GM13977 (cell line): ENCODE measurements at regions not wholly inside any gene's neighbourhood (a gene's known extent, or its start where the extent isn't known, plus 50 kb on each side); places are given as distances from the start of the nearest gene placed in this dataset.

Source experiments
- DNase-seq: peaks from one replicate; pipeline ENCODE4 v3.0.0; 2012; ENCODE audit warnings: low spot score
- in situ Hi-C: fragments of 300-500 bp; cut with MboI; formaldehyde crosslinking; loops from one replicate; pipeline ENCODE4 v1.12.0; 2022; ENCODE audit warnings: low sequenced_read_pairs, low pct_unique_long_range_greater_than_20kb, mixed read lengths, inconsistent platforms; ENCODE audit not compliant: unreplicated experiment
- TF ChIP-seq, protein P1 (sequence below): IDR thresholded peaks from 2 replicates; pipeline ENCODE4 v1.5.1; 2012; ENCODE audit warnings: mild to moderate bottlenecking, control low read depth; ENCODE audit not compliant: insufficient read depth; ENCODE audit errors: extremely low read depth, missing control alignments

GRCh38 chr15:46897266-46897665, 820.0 kb upstream of the SEMA6D start:
- no peak for DNase-seq
- in situ Hi-C loops, result no loop called here
- TF ChIP-seq, protein P1, sequence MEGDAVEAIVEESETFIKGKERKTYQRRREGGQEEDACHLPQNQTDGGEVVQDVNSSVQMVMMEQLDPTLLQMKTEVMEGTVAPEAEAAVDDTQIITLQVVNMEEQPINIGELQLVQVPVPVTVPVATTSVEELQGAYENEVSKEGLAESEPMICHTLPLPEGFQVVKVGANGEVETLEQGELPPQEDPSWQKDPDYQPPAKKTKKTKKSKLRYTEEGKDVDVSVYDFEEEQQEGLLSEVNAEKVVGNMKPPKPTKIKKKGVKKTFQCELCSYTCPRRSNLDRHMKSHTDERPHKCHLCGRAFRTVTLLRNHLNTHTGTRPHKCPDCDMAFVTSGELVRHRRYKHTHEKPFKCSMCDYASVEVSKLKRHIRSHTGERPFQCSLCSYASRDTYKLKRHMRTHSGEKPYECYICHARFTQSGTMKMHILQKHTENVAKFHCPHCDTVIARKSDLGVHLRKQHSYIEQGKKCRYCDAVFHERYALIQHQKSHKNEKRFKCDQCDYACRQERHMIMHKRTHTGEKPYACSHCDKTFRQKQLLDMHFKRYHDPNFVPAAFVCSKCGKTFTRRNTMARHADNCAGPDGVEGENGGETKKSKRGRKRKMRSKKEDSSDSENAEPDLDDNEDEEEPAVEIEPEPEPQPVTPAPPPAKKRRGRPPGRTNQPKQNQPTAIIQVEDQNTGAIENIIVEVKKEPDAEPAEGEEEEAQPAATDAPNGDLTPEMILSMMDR, result no peak

DNA sequence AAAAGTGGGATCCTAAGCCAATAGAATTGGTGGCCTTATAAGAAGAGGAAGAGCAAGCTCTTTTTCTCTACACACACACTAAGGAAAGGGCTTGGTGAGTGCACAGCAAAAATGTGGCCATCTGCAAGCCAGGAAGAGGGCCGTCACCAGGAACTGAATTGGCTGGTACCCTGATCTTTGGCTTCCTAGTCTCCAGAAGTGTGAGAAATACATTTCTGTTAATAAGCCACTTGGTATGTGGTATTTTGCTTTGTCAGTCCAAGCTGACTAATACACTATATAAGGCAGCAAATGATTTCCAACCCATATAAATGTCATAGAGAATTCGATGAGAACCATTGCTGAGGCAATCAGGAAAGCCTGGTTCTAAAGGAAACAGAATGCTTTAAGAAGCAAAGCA, 816.3 kb upstream of the SEMA6D start:
- no peak for DNase-seq
- in situ Hi-C loops, result no loop called here
- TF ChIP-seq, protein P1, result no peak

DNA sequence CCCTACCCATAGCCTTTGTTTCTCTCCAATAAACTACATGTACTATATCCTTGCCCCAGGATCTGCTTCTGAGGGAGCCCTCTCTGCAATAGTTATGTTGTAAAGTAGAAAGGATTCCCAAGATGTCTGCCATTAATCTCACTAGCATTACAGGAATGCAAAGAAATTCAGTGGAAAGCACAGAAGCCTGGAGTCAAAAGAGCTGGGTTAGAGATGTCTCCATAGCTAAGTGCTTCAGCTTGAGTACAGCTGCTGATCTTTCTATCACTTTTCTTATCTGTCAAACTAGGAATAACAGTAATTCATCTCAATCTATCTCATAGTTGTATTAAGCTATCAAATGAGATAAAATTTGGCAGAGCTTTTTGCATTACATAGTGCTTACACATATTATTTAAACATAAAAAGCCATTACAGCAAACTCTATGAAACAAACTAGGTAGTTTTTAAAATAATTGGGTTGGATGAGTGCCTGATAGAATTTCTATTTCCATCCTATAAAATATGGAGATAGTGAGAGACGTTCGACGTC, 799.5 kb upstream of the SEMA6D start:
- TF ChIP-seq, protein P1, result no peak
- DNase-seq, result no peak
- in situ Hi-C loops, result no loop called here

DNA sequence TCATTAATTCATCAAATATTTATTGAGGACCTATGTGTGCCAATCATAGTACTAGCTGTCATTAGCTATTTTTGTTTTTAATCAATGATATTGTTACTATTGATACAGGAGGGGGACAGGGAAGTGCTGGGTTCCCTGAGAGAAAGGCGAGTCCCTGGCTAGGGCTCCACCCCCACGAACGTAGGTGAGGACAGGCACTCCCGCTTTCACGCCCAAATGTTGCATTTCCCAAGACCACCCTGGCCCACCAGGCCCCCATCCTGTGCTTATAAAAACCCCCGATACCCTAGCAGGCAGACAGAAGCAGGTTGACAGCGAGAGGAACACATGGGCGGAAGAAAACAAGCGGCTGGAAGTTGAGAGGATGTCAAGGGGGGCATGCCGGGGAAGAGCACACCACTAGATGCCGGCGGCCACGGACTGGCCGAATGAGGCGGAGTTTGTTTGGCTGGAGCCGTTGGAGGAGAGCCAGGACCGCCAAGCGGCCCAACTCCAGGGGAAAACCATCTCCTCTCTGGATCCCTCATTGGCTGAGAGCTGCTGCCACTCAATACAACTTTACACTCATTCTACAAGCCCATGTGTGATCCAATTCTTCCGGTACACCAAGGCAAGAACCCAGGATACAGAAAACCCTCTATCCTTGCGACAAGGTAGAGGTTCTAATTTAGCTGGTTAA, 798.7 kb upstream of the SEMA6D start:
- no peak for DNase-seq
- in situ Hi-C loops, result no loop called here
- TF ChIP-seq, protein P1, result no peak

DNA sequence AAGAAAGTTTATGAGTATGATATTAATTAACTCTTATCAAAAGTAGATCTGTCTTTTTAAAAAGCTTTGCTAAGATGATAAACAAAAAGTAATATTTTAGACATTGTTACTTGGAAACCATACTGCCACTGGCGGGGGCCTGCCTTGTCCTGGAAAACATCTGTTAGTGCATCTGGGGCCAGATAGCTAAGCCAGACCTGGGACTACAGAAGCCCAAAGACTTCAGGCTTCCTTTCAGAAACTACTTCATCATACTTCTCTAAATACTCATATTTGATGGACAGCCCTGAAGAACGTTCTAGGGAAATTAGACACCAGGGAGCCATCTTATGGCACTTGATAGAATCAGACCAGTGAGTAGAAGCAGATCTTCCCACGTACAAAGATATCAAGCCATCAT, 795.4 kb upstream of the SEMA6D start:
- TF ChIP-seq, protein P1, result no peak
- in situ Hi-C loops, result no loop called here
- no peak for DNase-seq

DNA sequence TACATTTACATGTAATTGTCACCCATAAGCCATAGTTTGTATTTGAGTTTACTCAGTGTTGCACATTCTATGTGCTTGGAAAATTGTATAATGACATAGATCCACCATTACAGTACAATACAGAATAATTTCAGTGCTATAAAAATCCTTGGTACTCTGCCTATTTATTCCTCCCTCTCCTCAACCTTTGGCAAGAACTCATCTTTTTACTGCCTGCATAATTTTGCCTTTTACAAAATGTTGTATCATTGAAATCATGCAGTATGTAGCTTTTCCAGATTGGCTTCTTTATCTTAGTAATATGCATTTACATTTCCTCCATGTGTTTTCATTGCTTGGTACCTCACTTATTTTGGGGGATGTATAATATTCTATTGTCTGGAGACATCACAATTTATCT, 786.9 kb upstream of the SEMA6D start:
- in situ Hi-C loops, result no loop called here
- TF ChIP-seq, protein P1, result no peak
- DNase-seq, result no peak

- no peak for DNase-seq
- in situ Hi-C loops, result no loop called here
- TF ChIP-seq, protein P1, result no peak
Measured at GRCh38 chr15:46933332-46933731, 784.0 kb upstream of the SEMA6D start.
